Neural cell (in vitro differentiated cells): ENCODE measurements at regions not wholly inside any gene's neighbourhood (a gene's known extent, or its start where the extent isn't known, plus 50 kb on each side); places are given as distances from the start of the nearest gene placed in this dataset.

Experiments used
- H2AFZ ChIP-seq: fragments of 200-600, 300-800 bp; sonication (generic), shearing (Covaris generic); 2 replicates; pipeline ENCODE4 v1.6.0; 2014; ENCODE audit warnings: low read depth, mild to moderate bottlenecking, antibody characterized with exemption, low read length, moderate library complexity
- H3F3A ChIP-seq: fragments of 200-600 bp; shearing (Covaris generic); 2 replicates; pipeline ENCODE4 v1.6.1; 2016; ENCODE audit warnings: mild to moderate bottlenecking, moderate library complexity, mixed read lengths, antibody characterized with exemption, low read length; ENCODE audit not compliant: insufficient read depth, poor library complexity, severe bottlenecking
- H3K27ac ChIP-seq: fragments of 200-600, 300-800 bp; sonication (generic), shearing (Covaris generic); 2 replicates; pipeline ENCODE4 v1.5.1; 2014; ENCODE audit warnings: mild to moderate bottlenecking, low read length, moderate library complexity
- H3K27me3 ChIP-seq: fragments of 300-800, 200-600 bp; sonication (generic), shearing (Covaris generic); 2 replicates; pipeline ENCODE4 v1.6.0; 2014; ENCODE audit warnings: mild to moderate bottlenecking, low read depth, low read length, moderate library complexity; ENCODE audit not compliant: insufficient read depth
- H3K36me3 ChIP-seq: fragments of 300-800, 200-600 bp; sonication (generic), shearing (Covaris generic); 2 replicates; pipeline ENCODE4 v1.5.1; 2014; ENCODE audit warnings: mild to moderate bottlenecking, antibody characterized with exemption, low read length, moderate library complexity; ENCODE audit not compliant: insufficient read depth
- H3K4me2 ChIP-seq: fragments of 300-800, 200-600 bp; sonication (generic), shearing (Covaris generic); 2 replicates; pipeline ENCODE4 v1.6.0; 2014; ENCODE audit warnings: mild to moderate bottlenecking, low read length
- H3K4me3 ChIP-seq: fragments of 300-800, 200-600 bp; sonication (generic), shearing (Covaris generic); 2 replicates; pipeline ENCODE4 v1.5.1; 2014; ENCODE audit warnings: mild to moderate bottlenecking, low read length, moderate library complexity
- H3K79me2 ChIP-seq: fragments of 200-600 bp; shearing (Covaris generic); replicated peaks from 2 replicates; pipeline ENCODE4 v1.6.0; 2014; ENCODE audit warnings: mild to moderate bottlenecking, low read length, moderate library complexity; ENCODE audit not compliant: insufficient read depth
- H3K9ac ChIP-seq: fragments of 300-800, 200-600 bp; sonication (generic), shearing (Covaris generic); 2 replicates; pipeline ENCODE4 v1.6.1; 2016; ENCODE audit warnings: mild to moderate bottlenecking, low read length, mixed read lengths
- H3K9me2 ChIP-seq: fragments of 200-600 bp; shearing (Covaris generic); 2 replicates; pipeline ENCODE4 v1.6.1; 2016; ENCODE audit warnings: mild to moderate bottlenecking, low read length, mixed read lengths; ENCODE audit not compliant: insufficient read depth
- H3K9me3 ChIP-seq: fragments of 200-600, 300-800 bp; sonication (generic), shearing (Covaris generic); 2 replicates; pipeline ENCODE4 v1.6.1; 2016; ENCODE audit warnings: mild to moderate bottlenecking, mixed run types, low read length, moderate library complexity, mixed read lengths
- H4K20me1 ChIP-seq: fragments of 200-600 bp; shearing (Covaris generic); 2 replicates; pipeline ENCODE4 v1.6.1; 2016; ENCODE audit warnings: mild to moderate bottlenecking, mixed run types; ENCODE audit not compliant: insufficient read depth
- EP300 ChIP-seq: fragments of 450-650 bp; conservative IDR thresholded peaks from 2 replicates; pipeline ENCODE4 v1.6.1; 2014; ENCODE audit warnings: antibody characterized with exemption, mild to moderate bottlenecking, moderate library complexity; ENCODE audit not compliant: poor library complexity, severe bottlenecking
- EZH2 ChIP-seq: fragments of 200-600, 300-800 bp; shearing (Covaris generic), sonication (generic); IDR thresholded peaks from 2 replicates; pipeline ENCODE4 v1.6.1; 2014; ENCODE audit warnings: antibody characterized with exemption, low read length, borderline replicate concordance, mild to moderate bottlenecking; ENCODE audit not compliant: insufficient read depth, poor library complexity, severe bottlenecking
- RAD21 ChIP-seq: fragments of 450-650 bp; conservative IDR thresholded peaks from 2 replicates; pipeline ENCODE4 v1.6.1; 2014; ENCODE audit warnings: antibody characterized with exemption, mild to moderate bottlenecking, moderate library complexity
- SMC3 ChIP-seq: fragments of 450-650 bp; conservative IDR thresholded peaks from 2 replicates; pipeline ENCODE4 v1.6.1; 2014; ENCODE audit warnings: antibody characterized with exemption, mild to moderate bottlenecking, moderate library complexity; ENCODE audit not compliant: poor library complexity
- TF ChIP-seq, protein P1 (sequence below): fragments of 450-650 bp; IDR thresholded peaks from 2 replicates; pipeline ENCODE4 v1.5.1; 2014; ENCODE audit warnings: antibody characterized with exemption, mild to moderate bottlenecking, moderate library complexity; ENCODE audit not compliant: poor library complexity, severe bottlenecking
- TF ChIP-seq, protein P2 (sequence below): IDR thresholded peaks from 2 replicates; pipeline ENCODE4 v1.6.1; 2012; ENCODE audit warnings: borderline replicate concordance

DNA sequence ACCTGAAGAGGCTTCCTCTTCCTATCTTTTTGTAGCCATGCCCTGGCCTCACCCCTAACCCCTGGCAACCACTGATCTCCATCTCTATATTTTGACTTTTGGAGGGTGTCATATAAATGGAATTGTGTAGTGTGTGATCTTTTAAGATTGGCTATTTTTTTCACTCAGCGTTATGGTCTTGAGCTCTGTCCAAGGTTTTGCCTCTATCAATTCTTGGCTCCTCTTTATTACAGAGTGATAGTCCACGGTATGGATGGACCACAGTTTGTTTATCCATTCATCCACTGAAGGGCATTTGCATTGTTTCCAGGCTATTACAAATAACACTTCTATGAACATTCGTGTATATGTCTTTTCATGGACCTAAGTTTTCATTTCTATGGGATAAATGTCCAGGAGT is 209.8 kb upstream of the IER5L start:
- H3K27me3 ChIP-seq: no peaks in the 10 kb centered on the region
- no peak overlapping the region for H3K27ac ChIP-seq
- H3K9me2 ChIP-seq: no peaks in the 10 kb centered on the region
- no peak overlapping the region for H3K4me2 ChIP-seq
- no peak overlapping the region for H3K4me3 ChIP-seq
- no peaks in the 10 kb centered on the region for H3K9me3 ChIP-seq
- no peak overlapping the region for H2AFZ ChIP-seq
- no peaks in the 10 kb centered on the region for H3K79me2 ChIP-seq
- no peaks in the 10 kb centered on the region for H4K20me1 ChIP-seq
- H3F3A ChIP-seq: no peaks in the 10 kb centered on the region
- H3K9ac ChIP-seq: no peak overlapping the region
- TF ChIP-seq, protein P1, sequence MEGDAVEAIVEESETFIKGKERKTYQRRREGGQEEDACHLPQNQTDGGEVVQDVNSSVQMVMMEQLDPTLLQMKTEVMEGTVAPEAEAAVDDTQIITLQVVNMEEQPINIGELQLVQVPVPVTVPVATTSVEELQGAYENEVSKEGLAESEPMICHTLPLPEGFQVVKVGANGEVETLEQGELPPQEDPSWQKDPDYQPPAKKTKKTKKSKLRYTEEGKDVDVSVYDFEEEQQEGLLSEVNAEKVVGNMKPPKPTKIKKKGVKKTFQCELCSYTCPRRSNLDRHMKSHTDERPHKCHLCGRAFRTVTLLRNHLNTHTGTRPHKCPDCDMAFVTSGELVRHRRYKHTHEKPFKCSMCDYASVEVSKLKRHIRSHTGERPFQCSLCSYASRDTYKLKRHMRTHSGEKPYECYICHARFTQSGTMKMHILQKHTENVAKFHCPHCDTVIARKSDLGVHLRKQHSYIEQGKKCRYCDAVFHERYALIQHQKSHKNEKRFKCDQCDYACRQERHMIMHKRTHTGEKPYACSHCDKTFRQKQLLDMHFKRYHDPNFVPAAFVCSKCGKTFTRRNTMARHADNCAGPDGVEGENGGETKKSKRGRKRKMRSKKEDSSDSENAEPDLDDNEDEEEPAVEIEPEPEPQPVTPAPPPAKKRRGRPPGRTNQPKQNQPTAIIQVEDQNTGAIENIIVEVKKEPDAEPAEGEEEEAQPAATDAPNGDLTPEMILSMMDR: no peak
- TF ChIP-seq, protein P2, sequence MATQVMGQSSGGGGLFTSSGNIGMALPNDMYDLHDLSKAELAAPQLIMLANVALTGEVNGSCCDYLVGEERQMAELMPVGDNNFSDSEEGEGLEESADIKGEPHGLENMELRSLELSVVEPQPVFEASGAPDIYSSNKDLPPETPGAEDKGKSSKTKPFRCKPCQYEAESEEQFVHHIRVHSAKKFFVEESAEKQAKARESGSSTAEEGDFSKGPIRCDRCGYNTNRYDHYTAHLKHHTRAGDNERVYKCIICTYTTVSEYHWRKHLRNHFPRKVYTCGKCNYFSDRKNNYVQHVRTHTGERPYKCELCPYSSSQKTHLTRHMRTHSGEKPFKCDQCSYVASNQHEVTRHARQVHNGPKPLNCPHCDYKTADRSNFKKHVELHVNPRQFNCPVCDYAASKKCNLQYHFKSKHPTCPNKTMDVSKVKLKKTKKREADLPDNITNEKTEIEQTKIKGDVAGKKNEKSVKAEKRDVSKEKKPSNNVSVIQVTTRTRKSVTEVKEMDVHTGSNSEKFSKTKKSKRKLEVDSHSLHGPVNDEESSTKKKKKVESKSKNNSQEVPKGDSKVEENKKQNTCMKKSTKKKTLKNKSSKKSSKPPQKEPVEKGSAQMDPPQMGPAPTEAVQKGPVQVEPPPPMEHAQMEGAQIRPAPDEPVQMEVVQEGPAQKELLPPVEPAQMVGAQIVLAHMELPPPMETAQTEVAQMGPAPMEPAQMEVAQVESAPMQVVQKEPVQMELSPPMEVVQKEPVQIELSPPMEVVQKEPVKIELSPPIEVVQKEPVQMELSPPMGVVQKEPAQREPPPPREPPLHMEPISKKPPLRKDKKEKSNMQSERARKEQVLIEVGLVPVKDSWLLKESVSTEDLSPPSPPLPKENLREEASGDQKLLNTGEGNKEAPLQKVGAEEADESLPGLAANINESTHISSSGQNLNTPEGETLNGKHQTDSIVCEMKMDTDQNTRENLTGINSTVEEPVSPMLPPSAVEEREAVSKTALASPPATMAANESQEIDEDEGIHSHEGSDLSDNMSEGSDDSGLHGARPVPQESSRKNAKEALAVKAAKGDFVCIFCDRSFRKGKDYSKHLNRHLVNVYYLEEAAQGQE: no peak
- no peaks in the 10 kb centered on the region for H3K36me3 ChIP-seq

DNA sequence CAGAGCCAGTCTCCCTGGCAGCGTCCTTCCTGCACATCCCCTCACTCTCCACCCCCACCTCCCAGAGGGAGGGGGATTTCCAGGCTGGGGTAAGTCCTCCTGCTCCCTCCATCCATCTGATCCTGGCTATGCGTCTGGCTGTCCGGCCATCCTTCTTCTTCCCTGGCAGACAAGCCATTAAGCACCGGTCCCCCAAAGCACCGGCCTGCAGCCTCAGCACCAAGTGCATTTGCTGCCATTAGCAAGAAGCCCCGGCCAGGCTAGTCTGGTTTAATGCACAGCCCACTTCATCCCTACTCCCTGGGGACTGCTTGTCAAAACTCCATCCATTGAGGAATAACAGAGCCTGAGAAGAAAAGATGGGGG is 208.7 kb upstream of the IER5L start:
- Histone ChIP-seq H3K4me3 (no peak overlapping the region), H3K79me2 (no peaks in the 10 kb centered on the region), H4K20me1 (no peaks in the 10 kb centered on the region), H3K9me2 (no peaks in the 10 kb centered on the region), H3K27ac (no peak overlapping the region), H3F3A (no peaks in the 10 kb centered on the region), H3K9ac (no peak overlapping the region), H3K36me3 (no peaks in the 10 kb centered on the region), H3K4me2 (no peak overlapping the region), H3K27me3 (no peaks in the 10 kb centered on the region), H2AFZ (no peak overlapping the region), H3K9me3 (no peaks in the 10 kb centered on the region)
- no peak for TF ChIP-seq EP300
- no peak for TF ChIP-seq SMC3
- TF ChIP-seq, protein P2: no peak
- TF ChIP-seq EZH2: no peak
- no peak for TF ChIP-seq RAD21
